ENCODE measurements at regions not wholly inside any gene's neighbourhood (a gene's known extent, or its start where the extent isn't known, plus 50 kb on each side); places are given as distances from the start of the nearest gene placed in this dataset.
A peak's percentile ranks its signal among the peaks of the same experiment; 100 is the strongest.

DNA sequence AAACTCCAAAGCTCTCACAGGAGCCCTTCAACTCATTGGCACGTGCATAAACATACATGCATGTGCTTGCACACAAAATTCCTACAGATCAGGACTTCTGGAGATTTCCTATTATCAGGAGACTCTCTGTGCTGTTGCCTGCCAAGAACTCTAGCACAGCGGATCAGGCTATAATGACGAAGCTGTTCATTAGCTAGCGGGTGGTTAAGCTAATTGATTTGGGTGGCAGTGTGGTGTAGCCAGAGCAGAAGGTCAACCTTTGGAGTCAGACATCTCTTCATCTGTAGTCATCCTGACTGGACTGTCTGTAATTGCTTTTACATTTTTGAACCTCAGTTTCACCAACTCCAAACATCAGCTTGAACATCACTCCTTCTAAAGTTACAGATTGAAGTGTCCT lies 69.0 kb downstream of the KIF2B start:
- no peak for DNase-seq (ENCODE audit: low spot score)

DNA sequence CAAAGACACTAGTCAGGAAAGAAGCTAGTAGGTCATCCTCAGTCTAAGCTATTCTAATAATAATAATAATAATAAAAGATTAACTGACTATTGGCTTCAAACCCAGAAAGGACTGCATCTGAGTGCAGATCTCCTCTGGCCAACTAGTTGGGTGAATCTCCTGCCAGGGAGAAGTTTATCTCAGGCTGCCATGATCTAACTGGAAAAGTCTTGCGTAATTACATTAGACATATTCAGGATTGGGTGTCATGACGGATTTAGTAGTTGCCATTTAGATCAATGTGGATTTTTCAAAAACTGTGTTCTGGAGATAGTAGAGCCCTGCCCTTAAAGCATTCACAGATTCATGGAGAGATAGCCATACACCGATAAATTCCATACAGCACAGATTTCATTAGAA lies 69.5 kb downstream of the KIF2B start:
- DNase-seq (ENCODE audit: low spot score) = no peak

DNA sequence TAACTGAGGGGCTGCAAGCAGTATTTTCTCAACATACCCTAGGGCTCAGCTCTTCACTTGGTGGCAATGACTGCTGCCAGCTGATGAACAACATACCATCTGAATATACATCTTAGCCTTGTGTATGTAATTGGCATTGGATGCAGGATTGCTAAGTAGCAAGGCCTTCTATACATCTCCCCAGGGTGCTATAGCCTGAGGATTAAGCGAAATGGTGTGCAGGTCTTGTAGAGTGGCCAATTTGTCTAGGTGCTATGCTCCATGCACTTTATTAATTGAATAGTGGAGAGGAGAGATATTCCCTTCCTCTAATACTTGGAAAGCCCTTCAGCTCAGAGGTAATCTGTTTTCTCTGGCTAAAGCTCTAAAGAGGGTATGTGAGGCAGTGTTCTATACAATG lies 71.9 kb downstream of the KIF2B start:
- DNase-seq (ENCODE audit: low spot score) = no peak

DNA sequence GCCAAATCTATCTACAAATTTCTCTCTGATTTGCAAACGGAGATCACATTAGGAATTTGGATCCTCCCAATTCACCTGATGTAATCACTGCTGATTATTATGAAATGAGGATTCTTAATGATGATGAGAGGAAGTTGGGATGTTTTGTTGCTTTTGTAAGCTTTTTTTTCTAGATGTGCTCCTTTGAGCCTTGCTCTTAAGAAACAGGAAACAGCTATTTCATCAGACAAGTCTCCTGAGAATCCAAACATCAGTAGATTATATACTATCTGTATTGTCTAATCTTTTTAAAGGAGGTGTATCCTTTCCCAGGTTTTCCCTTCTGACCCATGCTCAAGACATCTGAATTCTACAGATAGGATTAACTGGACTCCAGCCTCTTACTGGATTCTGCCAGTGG lies 73.3 kb downstream of the KIF2B start:
- no peak for DNase-seq (ENCODE audit: low spot score)

DNA sequence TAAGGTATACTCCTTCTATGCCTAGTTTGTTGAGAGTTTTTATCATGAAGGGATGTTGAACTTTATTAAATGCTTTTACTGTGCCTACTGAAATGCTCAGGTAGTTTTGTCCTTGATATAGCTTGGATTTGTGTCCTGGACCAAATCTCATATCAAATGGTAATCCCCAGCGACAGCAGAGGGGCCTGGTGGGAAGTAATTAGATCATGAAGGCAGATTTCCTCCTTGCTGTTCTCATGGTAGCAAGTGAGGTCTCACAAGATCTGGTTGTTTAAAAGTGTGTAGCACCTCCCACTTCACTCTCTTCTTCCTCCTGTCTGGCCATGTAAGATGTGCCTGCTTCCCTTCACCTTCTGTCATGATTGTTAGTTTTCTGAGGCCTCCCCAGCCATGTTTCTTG lies 78.2 kb downstream of the KIF2B start:
- peak; percentile 95 for DNase-seq (ENCODE audit: low spot score)

DNA sequence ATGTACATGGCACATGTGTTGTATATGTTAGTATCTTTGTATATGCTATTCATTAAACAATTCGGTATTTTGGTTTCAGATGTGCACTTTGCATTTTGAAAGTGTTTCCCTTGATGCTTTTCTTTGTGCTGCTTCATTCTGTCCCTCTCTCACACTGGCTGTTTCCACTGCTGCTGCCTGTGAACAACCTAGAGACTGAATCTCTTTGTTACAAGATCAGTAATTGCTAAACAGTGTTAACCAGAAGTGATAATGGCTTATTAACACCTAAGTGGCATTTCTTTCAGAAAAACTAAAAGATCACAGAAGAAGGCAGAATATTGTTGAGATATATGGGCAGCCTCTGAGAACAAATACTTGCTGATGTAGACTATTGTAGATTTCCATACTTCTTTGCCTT lies 84.7 kb downstream of the KIF2B start:
- DNase-seq (ENCODE audit: low spot score) = no peak

DNA sequence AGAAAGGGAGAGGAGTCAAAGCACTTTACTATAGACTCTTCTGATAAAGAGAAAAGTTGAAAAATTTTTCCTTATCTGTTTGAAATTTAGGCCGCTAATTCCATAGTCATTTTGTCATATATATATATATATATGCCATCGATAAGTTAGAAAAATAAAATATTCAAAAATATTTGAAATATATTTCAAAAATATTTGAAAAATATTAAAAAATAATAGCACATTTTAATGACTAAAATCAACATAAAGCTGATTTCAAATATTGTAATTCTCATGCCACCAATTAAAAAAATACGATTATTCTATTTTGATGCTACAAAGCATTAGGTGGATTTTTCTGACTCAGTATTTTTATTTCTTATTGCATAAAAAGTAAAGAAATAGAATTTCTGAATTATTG lies 87.1 kb downstream of the KIF2B start:
- DNase-seq (ENCODE audit: low spot score) = no peak

DNA sequence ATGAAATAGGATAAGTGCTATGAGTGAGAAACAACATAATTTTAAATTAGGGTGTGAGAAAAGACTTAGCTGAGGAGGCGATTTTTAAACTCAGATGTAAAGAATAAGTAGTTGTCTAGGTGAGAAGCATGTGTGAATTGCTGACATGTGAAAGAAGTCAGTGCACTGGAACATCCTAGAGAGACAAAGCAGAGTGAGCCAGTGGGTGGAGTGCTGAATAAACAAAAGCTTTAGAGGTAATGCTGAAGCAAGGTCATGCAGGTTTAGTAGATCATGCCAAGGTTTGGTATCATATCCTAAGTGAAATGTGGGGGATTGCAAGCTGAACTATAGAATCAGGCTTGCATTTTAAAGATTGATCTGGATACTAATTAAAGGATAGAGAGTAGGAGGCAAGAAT lies 89.4 kb downstream of the KIF2B start:
- DNase-seq (ENCODE audit: low spot score) = no peak

DNA sequence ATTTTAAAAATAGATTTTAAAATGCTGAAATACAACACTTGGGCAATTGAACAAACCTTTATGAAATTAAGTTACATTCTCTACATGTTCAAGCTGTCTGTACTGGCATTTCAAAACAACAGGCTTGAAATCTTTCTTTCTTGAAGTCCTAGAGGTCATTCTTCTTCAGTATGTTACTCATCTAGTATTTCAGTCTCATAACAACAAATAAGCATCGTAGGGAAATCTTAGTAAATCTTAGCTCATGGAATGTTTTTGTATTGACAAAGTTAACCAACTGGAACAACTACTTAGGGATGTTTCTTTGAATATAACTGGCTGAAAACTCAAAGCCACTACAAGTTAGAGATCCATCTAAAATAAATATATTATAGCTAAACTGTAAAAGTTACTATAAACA lies 96.6 kb downstream of the KIF2B start:
- DNase-seq (ENCODE audit: low spot score) = no peak

DNA sequence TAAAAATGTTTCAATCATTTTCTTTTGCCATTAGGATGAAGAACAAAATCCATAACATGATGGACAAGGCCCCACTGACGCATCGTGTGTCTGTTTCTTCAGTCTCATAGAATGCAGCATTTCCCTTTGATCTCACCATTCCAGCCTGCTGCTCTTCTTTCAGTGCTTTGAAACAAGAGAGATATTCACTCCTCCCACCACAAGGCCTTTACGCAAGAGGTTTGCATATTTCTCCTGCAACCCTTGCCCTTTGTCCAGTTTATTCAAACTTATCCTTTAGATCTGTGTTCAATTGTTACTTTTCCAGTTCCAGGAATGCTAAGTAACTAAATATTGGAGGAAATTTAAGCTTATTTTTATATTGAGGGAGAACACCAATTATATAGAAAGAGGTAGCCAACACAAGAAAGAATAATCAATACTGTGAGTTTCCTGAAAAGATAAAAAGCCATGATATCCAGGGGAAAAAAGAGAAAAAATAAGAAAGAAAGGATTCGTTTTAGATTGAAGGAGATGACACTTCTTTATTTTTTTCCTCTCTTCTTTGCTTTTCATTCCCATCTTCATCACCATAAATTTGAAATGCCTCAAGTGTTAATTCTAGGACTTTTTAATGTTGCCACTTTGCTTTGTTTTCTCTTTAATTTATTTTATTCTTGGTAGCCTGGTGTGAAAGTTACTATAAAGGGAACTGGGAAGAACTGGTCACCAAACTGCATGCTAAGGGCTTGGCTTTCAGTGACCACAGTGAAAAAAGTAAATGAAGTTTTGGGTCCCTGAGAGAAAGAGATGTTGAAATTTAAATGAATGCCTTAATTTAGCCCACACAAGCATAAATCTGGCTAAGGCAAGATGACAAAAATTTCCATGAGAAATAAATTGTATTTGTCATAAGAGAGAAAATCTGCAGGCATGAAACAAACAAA lies 102.1 kb downstream of the KIF2B start:
- DNase-seq (ENCODE audit: low spot score) = no peak

DNA sequence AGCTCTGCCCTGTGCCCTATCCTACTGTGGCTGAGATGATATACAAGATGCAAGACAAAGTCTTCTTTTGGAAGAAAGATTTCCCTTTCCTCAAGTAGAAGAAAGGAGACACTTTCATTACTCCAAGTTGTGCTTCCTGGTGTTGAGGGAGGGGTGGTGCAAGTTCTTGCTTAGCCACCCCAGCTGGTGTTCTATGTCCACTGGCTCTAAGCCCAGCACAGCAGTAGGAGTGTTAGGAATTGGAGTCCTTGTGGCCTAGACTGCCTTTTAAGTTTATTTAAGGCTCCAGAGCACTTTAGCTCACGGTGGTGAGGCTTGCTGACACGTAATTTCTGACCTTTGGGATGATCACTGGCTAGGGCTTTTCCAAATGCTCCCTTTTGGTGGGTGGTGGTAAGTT lies 109.7 kb downstream of the KIF2B start:
- DNase-seq (ENCODE audit: low spot score) = no peak

DNA sequence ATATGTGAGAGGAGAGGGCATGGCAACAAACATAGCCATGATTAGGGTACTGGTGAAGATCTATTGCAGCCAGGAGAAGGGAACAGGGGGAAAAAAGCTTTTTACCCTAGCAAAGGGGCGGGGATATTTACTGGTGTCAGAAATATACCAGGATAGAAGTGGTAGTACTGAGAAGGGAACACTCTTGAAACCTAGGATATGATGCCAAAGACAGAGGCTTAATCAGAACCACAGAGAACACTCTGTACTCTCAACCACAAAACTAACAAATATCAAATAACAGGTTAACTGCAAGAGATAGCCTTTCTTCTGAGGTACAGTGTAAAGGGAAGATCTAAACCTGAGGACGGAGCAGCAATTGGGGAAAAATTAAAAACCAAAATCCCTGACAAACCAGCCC lies 112.2 kb downstream of the KIF2B start:
- no peak for DNase-seq (ENCODE audit: low spot score)

DNA sequence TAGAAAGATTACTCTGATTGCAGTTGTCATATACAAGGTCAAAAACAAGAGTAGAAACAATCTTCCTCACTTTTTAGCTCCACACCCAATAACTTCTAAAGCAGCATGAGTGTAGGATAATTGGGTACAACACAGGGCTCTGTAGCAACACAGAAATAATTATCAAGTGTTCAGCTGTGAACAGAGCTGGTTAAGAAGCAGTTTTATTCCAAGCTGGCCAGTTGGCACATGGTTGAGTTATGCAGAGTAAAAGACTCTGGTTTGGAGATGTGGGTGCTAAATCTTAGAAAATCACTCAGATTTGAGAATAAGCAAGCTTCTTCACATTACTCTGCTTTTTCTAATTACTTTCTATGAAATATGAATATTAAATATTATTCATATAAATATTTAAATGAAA lies 118.5 kb downstream of the KIF2B start:
- DNase-seq (ENCODE audit: low spot score) = no peak

DNA sequence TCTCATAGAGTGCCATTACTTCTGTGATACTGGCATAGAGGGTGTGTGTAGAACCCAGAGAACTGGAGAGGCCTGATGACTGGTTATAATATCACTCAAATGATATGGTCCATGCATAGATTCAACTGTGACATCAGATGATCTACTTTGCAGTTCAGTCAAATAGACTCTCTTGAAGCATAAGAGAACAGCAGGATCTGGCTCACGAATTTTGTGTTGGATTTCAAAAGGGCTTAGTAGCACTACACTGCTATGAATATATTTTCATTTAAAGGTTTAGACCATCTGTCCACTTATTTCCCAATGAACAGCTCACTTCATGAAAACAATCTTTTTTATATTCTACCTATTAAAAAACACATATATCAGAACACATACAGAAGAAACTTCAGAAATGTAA lies 119.7 kb downstream of the KIF2B start:
- no peak for DNase-seq (ENCODE audit: low spot score)

DNA sequence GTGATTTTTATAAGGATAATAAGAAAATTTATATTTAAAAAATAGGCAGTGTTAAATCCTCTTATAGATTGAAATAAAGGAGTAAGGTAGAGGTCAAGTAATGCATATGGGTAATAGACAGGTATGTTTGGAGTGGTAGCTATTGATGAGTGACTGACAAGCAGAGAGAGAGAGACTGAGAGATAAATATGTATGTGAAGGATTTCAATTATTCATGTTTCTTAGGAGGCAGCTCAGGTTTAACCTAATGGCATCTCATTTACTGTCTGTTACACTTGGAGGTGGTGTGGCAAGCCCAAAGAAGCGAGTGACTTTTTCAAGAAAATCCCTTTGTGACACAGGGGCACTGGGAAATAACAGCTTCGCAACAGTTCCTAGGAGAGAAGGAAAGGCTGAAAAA lies 120.2 kb downstream of the KIF2B start:
- no peak for DNase-seq (ENCODE audit: low spot score)

DNA sequence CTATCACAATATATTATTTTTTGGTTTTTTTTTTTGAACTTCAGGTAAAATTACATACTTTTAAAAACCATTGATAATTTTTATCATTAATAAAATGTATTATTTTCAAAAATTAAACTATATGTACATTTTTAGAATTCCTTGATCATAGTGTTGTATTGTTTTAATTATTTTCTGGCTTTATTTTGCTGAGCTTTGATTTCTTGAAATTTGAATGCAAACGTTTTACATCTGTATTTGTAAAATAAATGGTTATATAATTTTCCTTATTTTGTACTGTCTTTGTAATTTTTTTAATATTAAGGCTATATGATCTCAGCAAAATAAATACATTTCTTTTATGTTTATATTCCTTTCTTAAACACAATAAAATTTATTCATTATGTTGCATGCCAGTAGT lies 125.6 kb downstream of the KIF2B start:
- no peak for DNase-seq (ENCODE audit: low spot score)

DNA sequence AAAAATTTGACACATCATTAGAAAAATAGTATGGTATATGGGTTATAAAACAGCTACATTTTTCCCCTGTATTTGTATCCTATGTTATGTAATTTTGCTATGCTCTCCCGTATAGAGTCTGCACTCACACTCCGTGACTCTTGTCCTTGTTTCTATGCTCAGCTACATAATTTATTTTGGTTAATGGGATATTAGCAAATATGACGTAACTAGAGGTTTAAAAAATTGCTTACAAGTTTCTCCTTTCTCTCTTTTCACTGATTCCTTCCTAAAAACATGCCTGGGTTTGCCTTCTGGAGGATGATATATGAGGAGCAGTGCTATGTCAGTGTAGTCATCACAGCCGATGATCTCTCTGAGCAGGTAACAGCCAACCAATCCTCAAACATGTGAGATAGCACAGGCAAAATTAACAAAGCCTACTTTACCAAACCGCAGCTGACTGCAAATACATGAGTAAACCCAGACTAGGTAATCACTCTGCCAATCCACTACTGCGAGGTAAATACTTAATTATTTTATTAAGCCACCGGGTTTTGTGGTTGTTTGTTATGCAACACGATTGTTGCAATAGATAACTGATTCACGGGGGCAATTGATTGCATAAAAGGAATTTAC lies 126.9 kb downstream of the KIF2B start:
- no peak for DNase-seq (ENCODE audit: low spot score)

DNA sequence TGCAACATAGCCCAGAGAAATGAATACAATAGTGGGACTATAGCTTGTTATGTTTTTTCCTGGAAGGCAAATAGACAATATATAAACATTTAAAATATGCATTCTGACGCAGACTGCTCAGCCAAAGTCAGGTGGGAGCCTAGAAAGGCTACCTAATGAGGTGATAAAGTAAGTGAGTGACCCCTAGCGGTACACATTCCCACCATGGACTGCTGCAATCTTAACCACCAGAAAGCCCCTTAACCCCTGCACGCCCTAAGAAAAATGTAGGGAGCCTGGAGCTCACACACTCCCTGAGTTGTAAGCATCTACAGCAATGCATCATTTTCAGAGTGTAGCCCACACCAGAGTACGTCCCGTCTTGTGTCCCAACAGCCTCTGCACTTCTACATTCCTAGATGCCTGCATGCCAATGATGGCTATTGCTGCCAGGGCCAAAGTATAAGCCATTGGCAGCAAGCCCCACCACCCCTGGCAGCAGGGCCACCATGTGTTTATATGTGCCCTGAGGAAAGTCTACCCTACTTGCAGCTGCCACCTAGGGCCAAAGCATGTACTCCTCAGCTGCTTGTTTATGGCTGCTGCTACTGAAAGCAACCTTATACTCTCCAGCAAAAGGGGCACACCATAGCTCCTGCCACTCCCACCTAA lies 127.6 kb downstream of the KIF2B start:
- peak; percentile 12 for DNase-seq (ENCODE audit: low spot score)

DNA sequence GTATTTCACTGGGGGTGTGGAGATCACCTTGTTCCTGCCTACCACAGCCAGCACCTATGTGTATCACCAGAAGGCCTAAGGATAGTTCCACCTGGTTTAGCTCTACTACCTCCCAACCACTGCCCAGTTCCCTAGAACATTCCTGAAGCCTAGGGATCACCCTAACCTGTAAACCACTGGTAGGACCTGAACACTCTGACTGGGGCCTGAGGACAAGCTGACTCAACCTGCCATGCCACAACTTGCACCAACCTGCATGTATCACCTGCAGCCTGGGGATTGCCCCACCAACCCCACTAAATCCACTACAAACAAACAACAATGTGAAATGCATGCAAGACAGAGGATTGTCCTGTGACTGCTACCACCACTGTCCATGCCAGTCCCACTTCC lies 128.1 kb downstream of the KIF2B start:
- no peak for DNase-seq (ENCODE audit: low spot score)

DNA sequence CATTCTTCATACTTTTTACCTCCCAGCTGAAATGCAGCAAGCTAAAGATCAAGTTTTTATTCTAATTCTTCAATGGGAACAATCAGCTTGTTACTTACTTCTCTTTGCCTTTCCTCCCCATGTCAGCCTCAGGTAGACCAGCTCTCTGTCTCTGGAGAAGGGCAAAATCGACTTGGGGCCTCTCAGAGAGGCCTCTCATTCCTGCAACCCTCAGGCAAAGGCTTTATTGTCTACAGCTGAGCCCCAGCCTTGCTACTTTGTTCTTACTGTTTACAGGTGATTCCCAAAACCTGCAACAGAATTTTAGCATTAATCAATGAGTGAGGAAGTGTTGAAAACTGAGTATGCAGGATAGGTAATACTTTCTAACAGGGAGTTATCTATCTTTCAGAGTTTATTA lies 148.6 kb downstream of the KIF2B start:
- DNase-seq (ENCODE audit: low spot score) = no peak

DNA sequence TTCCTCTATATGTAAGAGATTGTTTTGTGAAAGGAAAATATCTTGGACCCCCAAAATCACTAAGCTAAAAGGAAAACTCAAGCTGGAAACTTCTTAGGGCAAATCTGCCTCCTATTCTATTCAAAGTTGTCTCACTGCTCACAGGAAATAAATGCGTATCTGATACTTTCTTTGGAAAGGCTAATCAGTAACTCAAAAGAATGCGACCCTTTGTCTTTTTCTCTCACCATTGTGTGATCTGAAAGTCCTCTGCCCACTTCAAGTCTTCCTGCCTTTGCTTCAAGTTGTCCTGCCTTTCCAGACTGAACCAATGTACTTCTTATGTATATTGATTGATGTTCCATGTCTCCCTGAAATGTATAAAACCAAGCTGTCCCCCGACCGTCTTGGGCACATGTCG lies 157.3 kb downstream of the KIF2B start:
- no peak for DNase-seq (ENCODE audit: low spot score)

DNA sequence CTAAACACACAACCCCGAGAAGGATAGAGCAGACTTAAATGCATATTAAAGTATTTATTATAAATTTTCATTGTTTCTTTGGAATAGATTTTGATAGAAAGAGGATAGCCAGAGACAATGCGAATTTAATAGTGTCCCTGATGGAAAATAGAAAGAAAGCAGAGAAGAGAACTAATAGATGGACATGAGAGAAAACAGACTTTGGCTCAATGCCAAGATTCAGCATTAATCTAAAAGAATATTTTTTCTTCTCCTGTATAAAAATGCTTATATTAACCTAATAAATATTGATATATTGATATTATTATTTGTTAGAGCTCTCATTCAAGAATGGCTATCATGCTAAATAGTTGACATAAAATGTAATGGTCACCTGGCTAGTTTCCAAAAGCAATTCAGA lies 173.4 kb downstream of the KIF2B start:
- DNase-seq (ENCODE audit: low spot score) = no peak

DNA sequence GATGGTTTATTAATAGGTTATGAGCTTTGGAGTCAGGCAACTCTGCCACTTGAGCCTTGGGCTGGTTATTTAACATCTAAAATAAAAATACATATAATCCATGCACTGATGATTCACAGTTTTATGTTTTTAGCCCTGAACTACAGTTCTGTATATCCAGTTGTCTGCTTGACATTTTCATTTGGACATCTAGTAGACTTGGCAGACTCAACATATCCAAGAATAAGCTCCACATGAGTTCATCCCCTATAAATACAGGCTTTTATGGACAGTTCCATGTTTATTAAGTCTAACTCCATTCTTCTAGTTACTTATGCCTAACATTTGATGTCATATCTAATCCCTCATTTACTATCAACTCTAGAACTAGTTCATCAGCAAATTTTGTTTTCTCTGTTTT lies 174.2 kb downstream of the KIF2B start:
- no peak for DNase-seq (ENCODE audit: low spot score)
